ENCODE measurements at regions not wholly inside any gene's neighbourhood (a gene's known extent, or its start where the extent isn't known, plus 50 kb on each side); places are given as distances from the start of the nearest gene placed in this dataset.

- TF ChIP-seq CTCF (IDR thresholded peaks at IDR 0.05) (no peak), POLR2A (IDR thresholded peaks at IDR 0.05) (no peak), POLR2AphosphoS5 (IDR thresholded peaks at IDR 0.05) (no peak)
Measured at GRCh38 chr2:219861307-219861706, 233.9 kb downstream of the SLC4A3 start.
